AG08396 (cell line): ENCODE measurements at regions not wholly inside any gene's neighbourhood (a gene's known extent, or its start where the extent isn't known, plus 50 kb on each side); places are given as distances from the start of the nearest gene placed in this dataset.
"Not testable (repeated sequence)": the region's sequence is repeated elsewhere in the genome, so short reads cannot be mapped to it uniquely, and the experiment has no call there.

Experiments used
- DNase-seq: peaks from one replicate; pipeline ENCODE4 v3.0.0; 2012; ENCODE audit warnings: low spot score, mixed read lengths

DNA sequence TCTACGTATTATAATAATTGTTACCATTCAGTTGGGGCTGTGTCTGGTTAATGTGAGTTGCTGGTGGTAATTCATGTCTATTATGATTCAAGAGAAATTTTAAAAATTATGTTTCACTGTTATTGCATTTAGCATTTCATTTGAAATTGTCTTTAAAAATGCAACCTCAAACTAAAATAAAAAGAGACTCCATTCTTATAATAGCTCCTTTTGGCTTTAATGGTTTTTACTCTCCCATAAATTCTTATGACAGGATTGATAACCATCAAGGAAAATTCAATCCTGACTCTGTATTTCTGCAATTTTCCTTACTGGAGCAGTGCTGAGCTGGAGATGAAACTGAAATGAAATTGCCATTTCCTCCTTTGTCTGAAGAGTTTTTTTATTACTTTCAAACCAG, 262.7 kb downstream of the REEP3 start:
- no peak for DNase-seq

DNA sequence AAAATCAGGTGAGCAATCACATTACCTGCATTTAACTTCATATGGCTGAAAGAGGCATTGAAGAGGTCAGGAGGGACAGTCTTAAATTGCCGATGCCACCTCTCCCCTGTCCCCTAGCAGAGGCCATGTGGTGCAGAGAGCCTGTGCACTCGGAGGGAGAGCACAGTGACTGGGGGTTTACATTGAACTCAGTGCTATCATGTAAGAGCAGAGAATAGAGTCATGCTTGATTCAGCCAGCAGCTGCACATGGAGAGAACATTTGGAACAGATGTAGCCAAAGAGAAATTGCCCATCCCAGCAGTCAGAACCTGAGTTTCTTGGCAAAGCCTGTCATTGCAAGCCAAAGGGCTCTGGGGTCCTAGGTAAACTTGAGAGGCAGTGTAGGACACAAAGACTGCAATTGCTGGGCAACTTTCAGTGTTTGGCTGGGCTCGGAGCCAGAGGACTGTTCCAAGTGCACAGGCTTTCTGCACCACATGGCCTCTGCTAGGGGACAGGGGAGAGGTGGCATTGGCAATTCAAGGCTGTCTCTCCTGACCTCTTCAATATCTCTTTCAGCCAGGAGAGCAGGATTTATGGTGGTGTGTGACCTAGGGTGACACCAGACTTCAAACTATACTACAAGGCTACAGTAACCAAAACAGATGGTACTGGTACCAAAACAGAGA, 267.1 kb downstream of the REEP3 start:
- no peak for DNase-seq

DNA sequence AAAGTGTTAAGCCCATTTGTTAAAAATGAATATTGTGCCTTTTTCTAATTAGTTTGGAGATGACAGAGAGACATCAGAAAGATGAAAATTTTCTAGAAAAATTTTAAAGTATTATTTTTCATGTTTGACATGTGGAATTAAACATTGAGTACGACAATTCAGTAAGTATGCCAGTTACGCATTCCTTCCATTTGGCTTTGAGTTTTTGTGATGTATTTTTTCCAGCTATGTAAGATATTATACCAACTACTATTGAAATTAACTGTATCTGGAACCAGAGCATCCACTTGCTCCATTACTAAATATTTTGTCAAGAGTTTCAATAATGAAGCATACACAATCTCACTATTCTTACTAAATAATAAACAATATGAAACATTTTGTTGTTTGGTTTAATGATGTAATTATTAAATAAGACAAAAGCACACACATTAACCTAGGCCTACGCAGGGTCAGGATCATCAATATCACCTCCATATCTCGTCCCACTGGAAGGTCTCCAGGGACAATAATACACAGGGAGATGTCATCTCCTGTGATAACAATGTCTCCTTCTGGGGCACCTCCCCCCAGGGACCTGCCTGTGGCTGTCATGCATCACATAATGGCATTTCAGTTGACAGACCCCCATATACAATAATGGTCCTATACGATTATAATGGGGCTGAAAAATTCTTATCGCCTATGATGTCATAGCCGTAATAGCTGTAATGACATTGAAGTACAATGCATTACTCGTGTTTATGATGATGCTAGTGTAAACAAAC, 274.1 kb downstream of the REEP3 start:
- DNase-seq, result no peak

DNA sequence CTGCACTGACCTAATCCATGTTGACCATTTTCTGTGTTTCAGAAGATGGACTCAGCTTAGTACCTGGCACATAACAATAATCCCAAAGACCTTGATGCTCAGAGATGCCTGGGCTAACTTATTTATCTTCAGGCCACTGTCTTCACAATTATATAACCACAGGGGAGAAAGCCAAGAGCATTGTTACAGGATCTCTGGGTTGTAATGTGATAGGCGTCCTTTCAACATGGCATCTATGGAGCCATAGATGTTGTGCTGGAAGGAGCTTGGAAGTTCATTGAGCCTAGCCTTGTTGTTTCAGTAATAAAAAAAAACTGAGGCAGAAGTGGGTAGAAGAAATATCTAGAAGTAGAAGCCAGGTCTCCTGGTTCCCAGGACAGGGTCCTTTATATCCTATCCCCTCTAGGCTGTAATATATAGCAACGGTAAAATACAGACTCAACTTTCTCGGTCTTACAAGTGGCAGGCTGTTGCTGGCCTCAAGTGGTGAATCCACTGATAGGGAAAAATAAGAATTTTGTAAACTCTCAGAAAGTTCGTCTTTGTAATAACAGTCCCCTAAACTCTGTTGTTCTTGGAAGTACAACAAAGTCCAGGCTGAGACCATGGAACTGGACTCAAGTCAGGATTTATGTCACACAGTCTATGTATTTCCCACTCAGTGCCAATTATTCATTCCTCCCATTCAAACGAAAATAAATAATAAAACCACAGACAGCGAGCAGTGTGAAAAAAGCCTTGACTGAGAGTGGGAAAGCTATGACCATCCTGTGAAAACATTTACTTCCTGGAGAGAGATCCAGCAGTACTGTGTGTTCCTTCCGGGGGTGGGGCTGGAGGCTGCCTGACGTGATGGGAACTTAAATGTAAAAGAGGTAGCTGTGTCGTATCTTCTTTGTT, 277.6 kb downstream of the REEP3 start:
- peak; percentile 69 for DNase-seq

DNA sequence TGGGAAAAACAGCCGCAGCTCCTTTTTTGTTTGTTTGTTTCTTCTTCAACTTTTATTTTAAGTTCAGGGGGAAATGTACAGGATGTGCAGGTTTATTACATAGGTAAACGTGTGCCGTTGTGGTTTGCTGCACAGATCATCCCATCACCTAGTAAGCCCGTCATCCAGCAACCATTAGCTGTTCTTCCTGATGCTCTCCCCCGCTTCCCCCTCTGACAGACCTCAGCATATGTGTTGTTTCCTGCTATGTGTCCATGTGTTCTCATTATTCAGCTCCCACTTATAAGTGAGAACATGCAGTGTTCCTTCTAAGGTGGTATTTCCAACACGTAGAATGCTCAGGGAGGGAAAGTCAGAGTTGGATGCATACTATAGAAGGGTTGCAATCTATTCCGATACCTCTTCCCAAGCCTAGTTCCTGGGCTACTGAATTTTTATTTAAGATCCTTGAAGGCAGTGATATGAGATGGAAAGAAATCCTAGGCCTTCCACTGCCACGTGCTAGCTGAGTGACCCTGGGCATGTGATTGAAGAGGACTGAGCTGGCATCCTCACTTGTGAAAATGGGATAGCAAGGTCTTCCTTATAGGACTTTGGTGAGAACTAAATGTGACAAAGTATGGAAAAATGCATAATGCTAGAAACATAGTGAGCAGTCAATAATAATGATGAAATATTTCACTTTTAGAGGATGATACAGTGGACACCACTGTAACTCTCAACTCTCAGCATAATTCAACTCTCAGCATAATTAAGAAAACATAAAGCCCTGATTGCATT, 278.5 kb downstream of the REEP3 start:
- no peak for DNase-seq

DNA sequence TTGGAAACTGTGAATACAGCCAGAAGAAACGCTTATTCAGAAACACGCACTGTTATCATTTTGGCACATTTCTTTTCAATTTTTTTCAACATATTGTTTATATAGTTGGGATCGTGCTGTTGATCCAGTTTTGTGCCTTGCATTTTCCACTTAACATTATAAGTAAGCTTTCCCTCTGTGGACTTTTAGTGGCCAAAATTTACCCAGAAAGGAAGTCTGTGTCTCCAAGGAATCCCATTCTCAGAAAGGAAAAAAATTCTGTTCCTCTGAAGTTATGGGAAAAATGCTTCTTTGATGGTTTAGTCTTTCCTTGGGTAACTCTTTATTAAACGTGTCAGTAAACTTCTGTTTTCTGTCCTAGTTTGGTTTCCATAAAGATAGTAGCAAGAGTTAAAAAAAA, 280.0 kb downstream of the REEP3 start:
- no peak for DNase-seq

DNA sequence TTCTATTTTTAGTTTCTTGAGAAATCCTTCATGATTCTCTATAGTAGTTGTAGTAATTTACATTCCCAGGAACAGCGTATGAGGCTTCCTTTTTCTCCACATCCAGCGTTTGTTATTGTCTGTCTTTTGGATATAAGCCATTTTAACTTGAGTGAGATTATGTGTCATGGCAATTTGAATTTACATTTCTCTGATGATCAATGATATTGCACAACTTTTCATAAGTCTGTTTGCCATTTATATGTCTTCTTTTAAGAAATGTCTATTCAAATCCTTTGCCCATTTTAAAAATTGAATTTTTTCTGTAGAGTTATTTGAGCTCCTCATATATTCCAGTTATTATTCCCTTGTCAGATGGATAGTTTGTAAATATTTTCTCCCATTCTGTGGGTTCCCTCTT, 285.1 kb downstream of the REEP3 start:
- no peak for DNase-seq

DNA sequence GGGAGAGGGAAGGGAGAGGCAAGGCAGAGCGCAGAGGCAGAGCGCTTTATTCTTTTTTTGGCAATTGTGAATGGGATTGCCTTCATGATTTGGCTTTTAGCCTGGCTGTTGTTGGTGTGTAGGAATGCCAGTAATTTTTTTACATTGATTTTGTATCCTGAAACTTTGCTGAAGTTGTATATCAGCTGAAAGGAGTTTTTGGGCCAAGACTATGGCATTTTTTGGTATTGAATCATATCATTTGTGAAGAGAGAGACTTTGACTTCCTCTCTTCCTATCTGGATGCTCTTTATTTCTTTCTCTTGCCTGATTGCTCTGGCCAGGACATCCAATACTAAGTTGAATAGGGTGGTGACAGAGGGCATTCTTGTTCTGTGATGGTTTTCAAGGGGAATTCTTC, 291.3 kb downstream of the REEP3 start:
- DNase-seq, result no peak

DNA sequence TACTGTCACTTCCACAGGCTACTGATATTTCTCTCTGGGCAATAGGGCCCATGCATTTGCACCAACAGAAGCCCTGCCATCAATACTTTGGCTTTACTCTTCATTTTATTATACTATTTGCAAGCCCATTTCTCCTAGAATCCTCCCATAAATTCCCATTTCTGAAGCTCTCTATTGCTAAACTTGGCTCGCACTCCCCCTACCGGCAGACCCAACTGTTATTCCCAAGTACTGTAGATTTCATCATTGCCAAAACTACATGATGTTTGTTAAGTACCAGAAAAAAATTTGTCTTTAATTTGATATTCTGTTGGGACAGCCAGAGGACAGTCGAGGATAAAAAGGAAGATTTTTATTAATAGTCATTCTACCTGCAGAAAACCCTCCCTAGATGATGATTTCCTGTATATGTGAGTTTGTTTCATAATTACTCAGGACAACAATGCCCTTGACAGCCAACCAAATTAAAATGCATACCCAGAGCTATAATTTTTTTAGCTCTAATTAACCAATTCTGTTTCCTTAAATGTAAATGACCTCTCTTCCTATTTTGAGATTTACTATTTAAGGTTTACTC, 298.6 kb downstream of the REEP3 start:
- peak; percentile 62 for DNase-seq

DNA sequence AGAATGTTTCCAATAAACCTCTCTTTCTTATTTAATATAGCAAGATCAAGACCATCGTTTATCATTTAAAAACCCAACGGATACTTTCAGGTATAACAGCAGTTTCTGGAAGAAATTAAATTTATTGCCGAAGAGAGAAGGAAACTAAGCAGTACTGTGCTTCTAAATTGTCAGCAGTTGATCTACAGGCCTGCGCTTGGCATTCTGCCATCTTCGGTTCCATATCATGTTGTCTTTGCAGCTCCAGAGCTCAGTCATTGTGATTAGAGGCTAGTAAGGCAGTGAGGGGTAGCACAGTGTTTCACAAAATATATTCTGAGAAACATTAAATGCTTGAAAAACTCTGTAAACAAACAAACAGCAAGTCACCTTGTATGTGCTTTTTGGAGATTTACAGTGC, 301.3 kb downstream of the REEP3 start:
- DNase-seq, result no peak

DNA sequence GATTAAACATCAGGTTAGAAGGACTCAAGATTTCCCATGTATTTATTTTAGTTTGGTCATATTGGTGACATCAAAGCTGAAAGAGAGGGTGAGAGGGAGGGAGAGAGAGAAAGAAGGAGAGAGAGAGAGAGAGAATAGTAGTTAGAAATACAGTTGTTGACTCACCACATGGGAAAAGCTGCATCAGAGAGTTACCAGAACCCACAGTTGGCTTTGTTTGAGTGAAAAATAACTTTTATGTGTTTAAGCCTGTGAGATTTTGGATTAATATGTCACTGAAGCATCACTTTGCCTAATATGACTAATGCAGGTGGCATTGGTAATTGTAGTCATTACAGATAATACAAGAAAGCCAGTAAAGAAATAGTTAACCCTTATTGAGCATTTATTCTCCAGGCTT, 303.9 kb downstream of the REEP3 start:
- DNase-seq, result no peak

DNA sequence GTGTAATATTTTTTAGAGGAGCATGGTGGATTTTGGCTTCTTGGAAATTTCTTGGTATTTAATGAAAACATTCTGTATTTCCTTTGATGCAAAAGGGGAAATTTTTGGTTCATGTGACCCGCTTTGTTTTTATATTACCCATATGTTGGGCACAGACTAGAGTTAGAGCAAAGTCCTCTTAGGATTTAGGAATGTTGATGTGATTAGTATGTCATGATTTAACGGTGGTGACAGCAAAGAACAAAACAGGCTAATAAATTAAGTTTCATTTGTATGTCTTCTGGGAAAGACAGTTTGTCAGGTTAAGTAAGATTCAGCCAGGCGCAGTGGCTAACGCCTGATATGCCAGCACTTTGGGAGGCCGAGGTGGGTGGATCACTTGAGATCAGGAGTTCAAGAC, 304.6 kb downstream of the REEP3 start:
- no peak for DNase-seq

DNA sequence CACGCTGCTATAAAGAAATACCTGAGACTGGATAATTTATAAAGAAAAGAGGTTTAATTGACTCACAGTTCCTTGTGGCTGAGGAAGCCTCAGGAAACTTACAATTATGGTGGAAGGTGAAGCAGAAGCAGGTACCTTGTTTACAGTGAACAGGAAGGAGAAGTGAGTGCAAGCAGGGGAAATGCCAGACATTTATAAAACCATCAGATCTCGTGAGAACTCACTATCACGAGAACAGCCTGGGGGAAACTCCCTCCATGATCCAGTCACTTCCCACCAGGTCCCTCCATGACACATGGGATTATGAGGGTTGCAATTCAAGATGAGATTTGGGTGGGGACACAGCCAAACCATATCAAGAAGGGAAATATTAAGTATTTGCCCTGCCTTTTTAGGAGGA, 305.8 kb downstream of the REEP3 start:
- not testable (repeated sequence) for DNase-seq

DNA sequence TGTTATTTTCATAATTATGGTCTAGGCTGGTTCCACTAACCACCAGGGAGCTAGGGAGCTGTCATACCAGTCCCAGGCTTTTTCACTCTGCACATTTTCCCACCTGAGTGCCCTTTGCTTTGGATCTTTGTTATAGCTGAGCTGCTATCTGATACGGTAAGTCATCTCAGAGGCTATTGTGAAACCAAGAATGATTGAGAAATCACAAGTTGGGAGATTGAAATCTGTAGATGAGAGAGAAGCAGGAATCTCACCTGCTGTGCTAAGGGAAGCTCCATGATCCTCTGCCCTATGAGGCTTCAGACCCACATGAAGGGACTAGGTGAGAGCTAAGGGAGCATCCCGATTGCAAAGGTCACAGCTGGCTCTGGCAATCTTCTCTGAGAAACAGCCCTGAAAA, 307.8 kb downstream of the REEP3 start:
- DNase-seq, result no peak

DNA sequence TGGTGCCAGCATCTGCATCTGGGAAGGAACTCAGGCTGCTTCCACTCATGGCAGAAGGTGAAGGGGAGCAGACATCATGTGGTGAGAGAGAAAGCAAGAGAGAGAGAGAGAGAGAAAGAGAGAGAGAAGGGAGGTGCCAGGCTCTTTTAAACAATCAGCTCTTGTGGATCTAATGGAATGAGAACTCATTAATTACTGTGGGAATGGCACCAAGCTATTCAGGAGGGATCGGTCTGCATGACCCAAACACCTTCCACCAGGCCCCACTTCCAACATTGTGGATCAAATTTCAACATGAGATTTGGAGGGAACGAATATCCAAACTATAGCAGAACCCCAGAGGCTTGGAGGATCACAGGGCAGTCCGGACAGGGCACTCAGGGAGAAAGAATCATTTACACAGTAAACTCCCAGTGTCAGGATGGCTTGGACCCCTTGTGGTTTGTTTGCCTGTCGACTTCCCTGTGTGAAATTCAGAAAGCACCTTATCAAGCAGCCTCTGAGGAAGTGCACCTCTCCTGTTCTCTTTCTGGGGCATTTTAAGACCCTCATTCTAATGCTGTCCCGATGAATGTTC, 308.5 kb downstream of the REEP3 start:
- no peak for DNase-seq

DNA sequence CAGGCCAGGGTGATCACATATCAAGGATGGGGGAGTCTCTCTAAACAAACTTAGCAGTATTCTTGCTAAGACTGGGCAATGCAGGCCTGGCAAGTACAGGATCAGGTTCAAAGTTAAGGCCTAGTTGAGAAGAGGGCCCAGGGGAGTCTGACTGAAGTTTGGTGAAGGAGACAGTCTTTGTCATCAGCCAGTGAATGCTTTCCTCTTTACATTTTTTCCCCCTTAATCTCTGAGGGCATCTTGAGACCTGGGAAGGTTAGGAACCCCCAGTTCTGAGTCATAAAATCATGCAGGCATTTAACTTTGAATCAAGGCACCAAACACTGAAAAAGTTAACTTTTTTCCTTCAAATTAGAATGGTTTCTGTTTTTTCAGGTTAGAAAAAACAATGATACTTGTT, 311.5 kb downstream of the REEP3 start:
- DNase-seq, result no peak

DNA sequence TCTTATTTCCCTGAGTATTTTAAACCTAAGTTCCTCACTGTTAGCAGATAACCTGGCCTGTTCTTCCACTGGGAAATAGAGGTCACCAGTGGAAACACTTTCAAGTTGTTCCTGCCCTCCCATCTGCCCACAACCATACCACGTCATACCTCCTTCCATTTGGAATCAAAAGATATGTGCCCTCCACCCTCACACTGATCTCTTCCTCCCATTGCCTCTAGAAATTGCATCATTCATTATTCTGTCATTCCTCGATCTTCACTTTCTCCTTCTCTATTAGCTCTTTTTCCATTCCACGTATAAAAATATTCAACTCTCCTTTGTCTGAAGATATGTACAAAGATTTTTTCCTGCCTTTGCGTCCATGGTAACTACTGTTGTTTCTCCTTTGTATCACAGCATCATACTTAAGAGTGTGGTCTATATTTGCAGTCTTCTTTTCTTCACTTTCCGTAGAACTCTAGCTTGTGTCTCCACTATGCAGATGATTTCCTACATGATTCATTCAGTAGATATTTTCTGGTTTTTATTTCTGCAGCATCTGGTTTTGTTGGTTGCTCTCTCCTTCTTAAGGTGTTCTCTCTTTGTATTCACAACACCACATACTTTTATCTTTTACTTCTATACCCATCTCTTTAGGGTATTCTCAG, 312.3 kb downstream of the REEP3 start:
- no peak for DNase-seq

DNA sequence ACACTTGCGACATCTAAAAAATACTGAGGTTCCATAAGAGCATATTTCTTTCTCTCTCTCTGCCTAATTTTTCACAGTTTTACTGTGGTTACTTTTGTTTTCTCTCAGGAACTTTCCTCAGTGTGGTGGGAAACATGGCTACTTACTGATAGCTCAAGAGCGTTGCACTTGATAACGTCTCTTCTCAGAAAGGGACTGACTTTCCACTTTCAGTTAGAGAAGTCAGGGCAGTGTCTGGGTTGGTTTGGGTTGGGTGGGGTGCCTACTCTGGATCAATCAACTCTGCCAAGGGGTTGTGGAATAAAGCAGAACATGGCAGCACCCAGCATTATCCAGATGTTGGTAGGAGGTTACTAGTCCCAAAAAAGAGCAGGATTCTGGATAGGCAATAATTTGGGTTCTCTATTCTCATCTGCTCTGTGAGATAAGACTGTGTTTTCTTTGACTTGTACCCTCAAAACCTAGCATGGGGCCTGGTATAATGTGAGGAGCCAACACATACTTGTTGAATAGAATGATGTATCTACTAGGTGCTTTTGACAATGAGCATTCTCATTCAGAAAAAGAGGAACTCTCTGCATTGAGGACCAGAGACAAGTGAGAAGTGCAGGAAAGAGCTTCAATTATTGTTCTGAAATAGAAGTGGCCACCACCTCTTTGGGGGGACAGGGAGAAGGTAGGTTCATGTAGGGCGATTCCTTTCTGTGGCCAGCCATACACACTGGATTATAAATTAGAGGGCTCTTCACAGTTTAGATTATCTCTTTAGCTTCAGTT, 315.7 kb downstream of the REEP3 start:
- no peak for DNase-seq

DNA sequence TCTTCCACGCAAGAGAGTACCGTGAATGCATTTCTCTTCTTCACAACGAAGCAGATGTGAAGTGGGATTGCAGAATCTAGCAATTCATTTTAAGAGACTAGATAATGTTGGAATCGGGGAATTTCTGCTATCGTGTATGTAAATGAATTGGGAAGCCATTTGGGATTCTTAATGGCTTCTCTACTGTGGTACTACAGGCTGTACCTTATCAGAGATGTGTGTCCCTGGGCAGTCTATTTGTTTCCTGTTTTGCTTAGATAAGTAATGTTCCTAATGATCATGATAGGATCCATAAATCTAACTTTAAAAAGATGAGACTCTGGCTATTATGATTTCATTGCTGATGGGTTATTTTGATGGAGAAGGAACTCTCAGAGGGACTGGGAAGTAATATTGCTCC, 320.6 kb downstream of the REEP3 start:
- DNase-seq, result no peak

DNA sequence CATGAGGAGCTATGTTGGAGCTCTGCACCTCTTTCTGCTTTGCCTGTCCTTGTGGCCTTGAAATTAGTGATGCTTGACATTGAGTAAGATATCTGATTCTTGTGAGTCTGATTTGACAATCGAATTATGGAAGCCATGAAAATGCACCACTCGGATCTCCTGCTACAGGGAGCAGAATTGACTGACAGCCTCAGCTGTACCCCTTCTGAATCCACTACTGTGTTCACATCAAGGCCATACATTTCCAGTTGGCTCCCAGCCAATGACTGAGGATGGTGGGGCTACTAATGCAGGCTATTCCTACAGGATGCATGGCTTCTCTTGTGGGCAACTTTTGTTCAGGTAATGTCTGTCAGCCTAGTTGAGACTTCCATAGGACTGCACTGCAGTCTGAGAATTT, 321.9 kb downstream of the REEP3 start:
- DNase-seq, result no peak
